Transverse colon (tissue), 3 donors: ENCODE measurements at regions not wholly inside any gene's neighbourhood (a gene's known extent, or its start where the extent isn't known, plus 50 kb on each side); places are given as distances from the start of the nearest gene placed in this dataset.

Experiments used
- EP300 ChIP-seq: sonication (generic); formaldehyde crosslinking; IDR thresholded peaks from one replicate; pipeline ENCODE4 v1.6.1; 2017; ENCODE audit warnings: antibody characterized with exemption, low read depth
- POLR2A ChIP-seq: fragments of 450-650 bp; IDR thresholded peaks from one replicate; pipeline ENCODE4 v1.6.1; 2016; ENCODE audit warnings: antibody characterized with exemption, mild to moderate bottlenecking, moderate library complexity
- TF ChIP-seq, protein P1 (sequence below), 5 experiments: fragments of 200-600 bp in 3 of 5; fragments of 450-650 bp in 2 of 5; sonication (generic) in 3 of 5; IDR thresholded peaks; 1 replicate in 2 of 5; 2 replicates in 3 of 5; pipeline ENCODE4 v1.5.1; 2016 to 2017; ENCODE audit warnings: antibody characterized with exemption in 5 of 5, inconsistent platforms in 3 of 5, mild to moderate bottlenecking in 2 of 5, moderate library complexity in 1 of 5

DNA sequence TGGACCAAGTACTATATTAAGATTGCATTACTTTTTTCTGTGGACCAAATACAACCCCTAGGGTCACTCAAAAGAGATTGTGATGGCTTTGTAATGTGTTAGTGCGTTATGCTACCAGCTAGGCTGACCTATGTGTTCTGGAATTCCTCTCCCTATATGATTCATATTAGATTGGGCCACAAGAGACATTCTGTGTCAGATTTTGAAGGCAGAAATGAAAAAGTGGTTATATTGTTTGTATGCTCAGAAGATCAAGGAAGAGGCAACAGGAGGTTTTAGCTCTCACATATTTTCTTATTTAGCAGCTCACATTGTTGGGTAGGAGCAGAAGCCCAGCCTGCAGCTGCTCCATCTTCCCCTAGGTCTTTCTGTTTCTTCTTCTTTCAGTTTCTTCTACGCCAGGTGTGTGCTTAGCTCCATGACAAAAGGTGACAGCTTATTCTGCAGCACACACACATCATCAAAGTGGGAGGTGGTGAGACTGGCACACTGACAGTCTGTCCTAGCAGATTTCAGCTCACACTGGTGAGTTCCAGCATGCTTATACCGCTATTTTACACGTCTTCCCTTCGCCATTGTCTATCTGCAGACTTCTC, 156.8 kb upstream of the UBE2E3 start:
- TF ChIP-seq, protein P1, sequence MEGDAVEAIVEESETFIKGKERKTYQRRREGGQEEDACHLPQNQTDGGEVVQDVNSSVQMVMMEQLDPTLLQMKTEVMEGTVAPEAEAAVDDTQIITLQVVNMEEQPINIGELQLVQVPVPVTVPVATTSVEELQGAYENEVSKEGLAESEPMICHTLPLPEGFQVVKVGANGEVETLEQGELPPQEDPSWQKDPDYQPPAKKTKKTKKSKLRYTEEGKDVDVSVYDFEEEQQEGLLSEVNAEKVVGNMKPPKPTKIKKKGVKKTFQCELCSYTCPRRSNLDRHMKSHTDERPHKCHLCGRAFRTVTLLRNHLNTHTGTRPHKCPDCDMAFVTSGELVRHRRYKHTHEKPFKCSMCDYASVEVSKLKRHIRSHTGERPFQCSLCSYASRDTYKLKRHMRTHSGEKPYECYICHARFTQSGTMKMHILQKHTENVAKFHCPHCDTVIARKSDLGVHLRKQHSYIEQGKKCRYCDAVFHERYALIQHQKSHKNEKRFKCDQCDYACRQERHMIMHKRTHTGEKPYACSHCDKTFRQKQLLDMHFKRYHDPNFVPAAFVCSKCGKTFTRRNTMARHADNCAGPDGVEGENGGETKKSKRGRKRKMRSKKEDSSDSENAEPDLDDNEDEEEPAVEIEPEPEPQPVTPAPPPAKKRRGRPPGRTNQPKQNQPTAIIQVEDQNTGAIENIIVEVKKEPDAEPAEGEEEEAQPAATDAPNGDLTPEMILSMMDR (IDR thresholded peaks at IDR 0.05): no peak
- TF ChIP-seq POLR2A (no peak), EP300 (no peak)
